ENCODE measurements at regions not wholly inside any gene's neighbourhood (a gene's known extent, or its start where the extent isn't known, plus 50 kb on each side); places are given as distances from the start of the nearest gene placed in this dataset.

DNA sequence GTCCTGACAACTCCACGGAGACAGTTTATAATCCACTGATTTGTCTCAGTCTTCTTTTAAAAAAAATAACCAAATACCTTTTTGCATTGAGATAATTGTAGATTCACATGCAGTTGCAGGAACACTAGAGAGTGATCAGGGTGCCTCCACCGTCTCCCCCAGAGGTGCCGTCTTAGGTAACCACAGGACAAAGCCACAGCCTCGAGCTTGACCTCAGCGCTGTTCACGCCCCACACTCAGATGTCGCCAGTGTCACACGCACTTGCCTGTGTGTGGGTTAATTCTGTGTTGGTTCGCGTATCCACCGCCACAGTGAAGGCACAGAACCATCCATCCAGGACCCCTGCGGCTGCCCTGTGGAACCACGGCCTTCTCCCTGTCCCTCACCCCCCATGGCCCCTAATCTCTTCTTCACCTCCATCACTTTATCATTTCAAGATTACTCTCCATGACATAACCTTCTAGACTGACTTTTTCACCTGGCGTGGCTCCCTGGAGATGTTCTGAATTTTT is 295.0 kb upstream of the HDAC4 start:
- no peak for TF ChIP-seq POLR2A (IDR thresholded peaks at IDR 0.05)
- TF ChIP-seq CTCF (IDR thresholded peaks at IDR 0.05) = no peak

All from suprapubic skin (tissue), 3 donors.